B cell (primary cell): ENCODE measurements at regions not wholly inside any gene's neighbourhood (a gene's known extent, or its start where the extent isn't known, plus 50 kb on each side); places are given as distances from the start of the nearest gene placed in this dataset.

Experiments used
- ATAC-seq: fragments of 200-7000 bp; cut with Tn5 transposase; one replicate; pipeline ENCODE4 v1.10.0; 2021; ENCODE audit warnings: low read depth, mild to moderate bottlenecking, moderate number of reproducible peaks, moderate library complexity
- CTCF ChIA-PET: fragments of 350-600 bp; sonication (Branson Sonifier 250); formaldehyde crosslinking; loops from one replicate; lab custom pipeline; 2021; ENCODE audit warnings: antibody characterized with exemption, inconsistent platforms; lab: Charles Lee
- POLR2A ChIA-PET: fragments of 350-600 bp; sonication (Branson Sonifier 250); formaldehyde crosslinking; loops from one replicate; lab custom pipeline; 2021; ENCODE audit warnings: antibody characterized with exemption; lab: Charles Lee
- DNase-seq: peaks from one replicate; pipeline ENCODE4 v3.0.0; 2013
- H2AFZ ChIP-seq: 2 replicates; pipeline ENCODE4 v1.6.1; 2012; ENCODE audit warnings: mild to moderate bottlenecking, low read depth, low read length; ENCODE audit not compliant: insufficient read depth, poor library complexity, severe bottlenecking
- H3K27ac ChIP-seq, 2 donors: 1 replicate in 1 of 2; 2 replicates in 1 of 2; pipeline ENCODE4 v1.5.1; 2012 to 2013; ENCODE audit warnings: low read length in 2 of 2, mild to moderate bottlenecking in 2 of 2, moderate library complexity in 1 of 2
- H3K27me3 ChIP-seq, 4 experiments: fragments of 200-600 bp in 1 of 4; sonication (generic) in 1 of 4; replicated peaks in 1 of 4; 1 replicate in 2 of 4; 2 replicates in 2 of 4; pipeline versions ENCODE4 v1.6.1 to v1.7.0; 2013 to 2016; ENCODE audit warnings: low read length in 3 of 4, mild to moderate bottlenecking in 2 of 4, mixed read lengths in 1 of 4, moderate library complexity in 1 of 4; ENCODE audit not compliant: insufficient read depth in 4 of 4, control insufficient read depth in 3 of 4; ENCODE audit errors: control extremely low read depth in 1 of 4
- H3K36me3 ChIP-seq, 2 experiments: replicated peaks in 1 of 2; 1 replicate in 1 of 2; 2 replicates in 1 of 2; pipeline versions ENCODE4 v1.6.1 to v1.7.1; 2013; ENCODE audit warnings: low read length in 1 of 2; ENCODE audit not compliant: insufficient read depth in 2 of 2, control insufficient read depth in 1 of 2; ENCODE audit errors: control extremely low read depth in 1 of 2, extremely low read depth in 1 of 2
- H3K4me1 ChIP-seq, 2 donors: fragments of 200-600 bp in 1 of 2; sonication (generic) in 1 of 2; 1 replicate in 1 of 2; 2 replicates in 1 of 2; pipeline versions ENCODE4 v1.5.1 to v1.6.1; 2013 to 2017; ENCODE audit warnings: low read length in 2 of 2; ENCODE audit not compliant: control insufficient read depth in 2 of 2, insufficient read depth in 2 of 2
- H3K4me2 ChIP-seq: replicated peaks from 2 replicates; pipeline ENCODE3; 2012; ENCODE audit warnings: mild to moderate bottlenecking, low read depth, low read length; ENCODE audit not compliant: poor library complexity, severe bottlenecking
- H3K4me3 ChIP-seq, 5 experiments: fragments of 200-600 bp in 1 of 5; sonication (generic) in 1 of 5; 1 replicate in 3 of 5; 2 replicates in 2 of 5; pipeline versions ENCODE4 v1.5.1 to v1.7.0; 2011 to 2016; ENCODE audit warnings: low read length in 4 of 5, mild to moderate bottlenecking in 4 of 5, low read depth in 2 of 5, control low read depth in 1 of 5, moderate library complexity in 1 of 5; ENCODE audit not compliant: insufficient read depth in 1 of 5; ENCODE audit errors: control extremely low read depth in 1 of 5, extremely low read depth in 1 of 5
- H3K79me2 ChIP-seq: fragments of 200-600 bp; sonication (generic); one replicate; pipeline ENCODE4 v1.6.0; 2016; ENCODE audit warnings: low read length; ENCODE audit not compliant: control insufficient read depth, insufficient read depth
- H3K9ac ChIP-seq: fragments of 200-600 bp; sonication (generic); 2 replicates; pipeline ENCODE4 v1.6.1; 2017; ENCODE audit warnings: mild to moderate bottlenecking, low read length, moderate library complexity
- H3K9me3 ChIP-seq, 3 donors: one replicate each; pipeline versions ENCODE4 v1.6.1 to v1.7.1; 2013; ENCODE audit warnings: low read length in 2 of 3; ENCODE audit not compliant: control insufficient read depth in 2 of 3, insufficient read depth in 1 of 3; ENCODE audit errors: control extremely low read depth in 1 of 3
- H4K20me1 ChIP-seq: 2 replicates; pipeline ENCODE4 v1.6.0; 2012; ENCODE audit warnings: mild to moderate bottlenecking, low read length; ENCODE audit not compliant: insufficient read depth, control insufficient read depth, poor library complexity, severe bottlenecking
- H3K27ac Mint-ChIP-seq: one replicate; pipeline ENCODE4 v1.8.0; 2021; ENCODE audit warnings: mixed read lengths
- H3K27me3 Mint-ChIP-seq: one replicate; pipeline ENCODE4 v1.8.0; 2021; ENCODE audit warnings: mixed read lengths
- H3K4me1 Mint-ChIP-seq: one replicate; pipeline ENCODE4 v1.8.0; 2021; ENCODE audit warnings: mixed read lengths
- H3K4me3 Mint-ChIP-seq: one replicate; pipeline ENCODE4 v1.8.0; 2021; ENCODE audit warnings: mixed read lengths
- H3K9me3 Mint-ChIP-seq: one replicate; pipeline ENCODE4 v1.8.0; 2022; ENCODE audit warnings: mixed read lengths; ENCODE audit not compliant: insufficient read depth
- EZH2 ChIP-seq: IDR thresholded peaks from 2 replicates; pipeline ENCODE4 v1.6.1; 2012; ENCODE audit warnings: borderline replicate concordance, low read depth, mild to moderate bottlenecking, moderate library complexity, low read length; ENCODE audit not compliant: insufficient read depth, poor library complexity, severe bottlenecking
- whole genome bisulfite sequencing: methylation state at CpG from one replicate; pipeline ENCODE4 v1.1.5; 2013; ENCODE audit warnings: missing lambda C conversion rate; ENCODE audit not compliant: insufficient coverage; 5-methylcytosine and 5-hydroxymethylcytosine counted together
- intact Hi-C: fragments of 100-400 bp; cut with micrococcal nuclease; formaldehyde crosslinking; loops from one replicate; pipeline ENCODE4 v1.10.0; 2022
- TF ChIP-seq, protein P1 (sequence below): fragments of 200-600 bp; IDR thresholded peaks from one replicate; pipeline ENCODE4 v1.8.0; 2022; ENCODE audit warnings: antibody characterized with exemption, mild to moderate bottlenecking

DNA sequence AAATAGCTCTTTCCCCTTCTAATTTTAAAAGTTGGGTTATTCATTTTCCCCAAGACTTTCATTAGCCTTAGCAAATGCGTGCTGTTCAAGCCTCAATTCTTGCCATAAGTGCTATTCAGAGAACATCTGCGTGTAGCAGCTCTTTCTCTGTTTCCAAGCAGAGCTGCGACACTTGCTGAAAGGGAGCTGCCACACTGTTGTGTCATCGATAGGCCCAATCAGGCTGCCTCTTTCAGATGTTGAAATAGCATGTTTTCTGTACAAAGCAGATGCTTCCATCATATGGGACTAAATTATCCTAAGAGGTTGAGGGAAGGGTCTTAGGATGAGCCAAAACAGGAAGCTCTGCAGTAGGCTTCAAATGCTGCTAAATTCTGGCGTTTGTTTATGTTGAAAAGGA lies 220.9 kb upstream of the CDC14C start:
- no peak for TF ChIP-seq EZH2
- TF ChIP-seq, protein P1, sequence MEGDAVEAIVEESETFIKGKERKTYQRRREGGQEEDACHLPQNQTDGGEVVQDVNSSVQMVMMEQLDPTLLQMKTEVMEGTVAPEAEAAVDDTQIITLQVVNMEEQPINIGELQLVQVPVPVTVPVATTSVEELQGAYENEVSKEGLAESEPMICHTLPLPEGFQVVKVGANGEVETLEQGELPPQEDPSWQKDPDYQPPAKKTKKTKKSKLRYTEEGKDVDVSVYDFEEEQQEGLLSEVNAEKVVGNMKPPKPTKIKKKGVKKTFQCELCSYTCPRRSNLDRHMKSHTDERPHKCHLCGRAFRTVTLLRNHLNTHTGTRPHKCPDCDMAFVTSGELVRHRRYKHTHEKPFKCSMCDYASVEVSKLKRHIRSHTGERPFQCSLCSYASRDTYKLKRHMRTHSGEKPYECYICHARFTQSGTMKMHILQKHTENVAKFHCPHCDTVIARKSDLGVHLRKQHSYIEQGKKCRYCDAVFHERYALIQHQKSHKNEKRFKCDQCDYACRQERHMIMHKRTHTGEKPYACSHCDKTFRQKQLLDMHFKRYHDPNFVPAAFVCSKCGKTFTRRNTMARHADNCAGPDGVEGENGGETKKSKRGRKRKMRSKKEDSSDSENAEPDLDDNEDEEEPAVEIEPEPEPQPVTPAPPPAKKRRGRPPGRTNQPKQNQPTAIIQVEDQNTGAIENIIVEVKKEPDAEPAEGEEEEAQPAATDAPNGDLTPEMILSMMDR, result no peak
- Histone ChIP-seq H3K27ac (no peak overlapping the region), H3K27me3 (no peaks in the 10 kb centered on the region), H4K20me1 (no peaks in the 10 kb centered on the region), H3K4me3 (no peak overlapping the region), H3K79me2 (no peaks in the 10 kb centered on the region), H3K36me3 (no peaks in the 10 kb centered on the region), H3K9me3 (peaks cover 0 to 4% (median 0%) of the 10 kb centered on the region in 3 donors), H3K4me2 (no peak overlapping the region), H3K4me1 (no peaks in the 10 kb centered on the region), H2AFZ (no peak overlapping the region), H3K9ac (no peak overlapping the region)
- DNase-seq, result no peak
- ChIA-PET CTCF (no interaction called here), POLR2A (no interaction called here)
- no peaks in the 10 kb centered on the region for H3K9me3 Mint-ChIP-seq
- no peaks in the 10 kb centered on the region for H3K27me3 Mint-ChIP-seq
- WGBS, result 85% methylated on average over 5 of the region's 5 CpGs
- H3K27ac Mint-ChIP-seq, result no peak overlapping the region
- H3K4me3 Mint-ChIP-seq, result no peak overlapping the region
- H3K4me1 Mint-ChIP-seq, result no peaks in the 10 kb centered on the region
- intact Hi-C loops, result no loop called here
- ATAC-seq, result no peak

DNA sequence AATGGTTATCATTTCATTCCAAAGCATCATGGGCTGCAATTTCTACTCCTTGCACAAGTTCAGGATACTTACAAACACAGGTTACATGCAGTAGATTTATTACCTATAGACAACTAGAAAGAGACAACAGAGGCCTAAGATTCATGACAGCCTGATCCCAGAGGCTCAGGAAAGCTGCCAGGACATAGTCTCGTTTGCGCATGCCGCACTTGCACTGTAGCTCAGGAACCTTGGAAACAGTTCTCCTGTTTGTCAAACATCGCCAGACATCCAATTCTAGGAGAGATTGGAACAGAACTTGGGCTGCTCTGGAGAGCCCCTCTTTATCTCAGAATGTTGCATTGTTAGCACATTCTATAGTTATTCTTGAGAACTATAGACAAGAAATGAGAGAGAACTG lies 216.2 kb upstream of the CDC14C start:
- no peak overlapping the region for H3K27ac Mint-ChIP-seq
- TF ChIP-seq, protein P1, result no peak
- no peak for TF ChIP-seq EZH2
- H3K9me3 Mint-ChIP-seq, result no peaks in the 10 kb centered on the region
- ChIA-PET POLR2A (no interaction called here), CTCF (no interaction called here)
- 88% methylated on average over 3 of the region's 4 CpGs for WGBS
- Histone ChIP-seq H3K36me3 (no peaks in the 10 kb centered on the region), H3K9ac (no peak overlapping the region), H3K4me2 (no peak overlapping the region), H3K4me1 (no peaks in the 10 kb centered on the region), H3K79me2 (no peaks in the 10 kb centered on the region), H3K27ac (no peak overlapping the region), H3K27me3 (no peaks in the 10 kb centered on the region), H2AFZ (no peak overlapping the region), H3K9me3 (peaks cover 0 to 4% (median 0%) of the 10 kb centered on the region in 3 donors), H3K4me3 (no peak overlapping the region), H4K20me1 (no peaks in the 10 kb centered on the region)
- no peak overlapping the region for H3K4me3 Mint-ChIP-seq
- no peak for DNase-seq
- H3K27me3 Mint-ChIP-seq, result no peaks in the 10 kb centered on the region
- no peak for ATAC-seq
- no peaks in the 10 kb centered on the region for H3K4me1 Mint-ChIP-seq
- intact Hi-C loops, result no loop called here
